COR-L47 (cell line): ENCODE measurements at regions not wholly inside any gene's neighbourhood (a gene's known extent, or its start where the extent isn't known, plus 50 kb on each side); places are given as distances from the start of the nearest gene placed in this dataset.
A peak's percentile ranks its signal among the peaks of the same experiment; 100 is the strongest.

Source experiments
- DNase-seq: peaks from one replicate; lab custom pipeline; 2025; lab: John Stamatoyannopoulos, UW

DNA sequence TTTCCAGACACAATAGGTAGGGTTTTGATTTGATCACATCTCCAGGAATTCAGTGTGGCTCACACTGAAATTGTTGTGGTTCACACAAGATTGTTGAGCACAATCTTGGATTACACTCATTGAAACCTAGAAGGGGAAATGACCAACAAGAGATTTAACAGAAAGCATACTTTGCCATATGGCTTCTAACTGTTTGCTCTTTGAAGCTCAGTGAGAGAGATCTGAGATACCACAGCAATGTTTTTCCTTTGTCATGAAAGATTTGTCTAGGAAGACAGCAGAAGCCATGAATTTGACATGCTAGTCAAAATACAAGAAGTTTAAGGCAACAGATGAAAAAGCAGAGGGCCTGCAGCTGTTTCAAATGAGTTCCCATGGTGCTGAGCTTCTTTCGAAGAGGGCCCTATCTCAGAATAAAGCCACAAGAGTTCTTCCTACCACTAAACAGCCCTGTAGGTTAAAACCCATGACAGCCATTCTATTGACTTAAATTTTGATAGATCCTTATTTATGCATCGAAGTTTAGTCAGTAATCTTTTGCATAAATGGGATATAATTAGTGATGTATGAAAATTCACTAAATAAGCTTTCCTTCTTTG, 650.4 kb downstream of the LTN1 start:
- DNase-seq = no peak

DNA sequence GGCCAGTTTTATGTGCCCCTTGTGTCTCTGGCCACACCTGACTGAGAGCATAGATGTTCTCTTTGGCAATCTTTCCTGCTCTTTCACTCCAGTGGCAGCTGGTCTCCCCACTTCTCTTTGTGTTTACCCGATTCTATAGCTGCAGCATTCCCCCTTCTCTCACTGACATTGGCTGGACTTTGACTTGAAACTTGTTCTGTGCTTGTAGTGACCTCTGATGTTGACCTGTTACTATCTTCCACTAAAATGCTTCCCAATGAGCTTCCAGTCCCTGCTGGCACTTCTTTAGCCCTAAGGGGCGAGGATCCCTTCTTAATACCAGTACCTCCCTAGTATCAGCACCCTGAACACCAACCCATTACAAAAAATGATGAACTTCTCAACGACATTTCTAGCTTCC, 653.3 kb downstream of the LTN1 start:
- DNase-seq = no peak

DNA sequence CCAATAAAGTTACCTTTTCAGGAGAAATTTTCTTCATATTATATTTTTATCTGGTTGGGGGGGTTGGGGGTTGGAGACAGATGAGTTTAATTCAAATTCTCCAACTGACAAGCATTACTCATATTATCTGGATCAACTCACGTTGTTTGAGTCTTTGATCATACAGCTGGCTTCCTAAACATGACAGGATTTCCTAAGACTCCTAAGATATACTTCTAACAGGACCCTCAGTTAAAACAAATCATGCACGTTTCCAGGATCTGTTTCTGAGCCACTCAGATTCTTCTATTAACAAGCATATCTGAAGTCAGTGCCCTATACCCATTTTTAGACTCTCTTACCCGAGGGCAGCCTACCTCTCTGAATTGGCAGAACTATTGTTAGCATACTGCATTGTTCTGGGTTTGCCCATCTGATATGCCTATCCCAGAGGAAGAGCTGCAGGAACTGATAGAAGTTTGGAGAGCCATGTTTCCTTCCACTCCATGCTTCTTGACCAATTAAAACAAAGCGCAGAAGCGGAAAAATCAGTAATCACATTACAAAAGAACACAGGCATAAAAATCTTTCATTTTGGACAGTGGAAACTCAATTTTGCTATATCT, 653.9 kb downstream of the LTN1 start:
- no peak for DNase-seq

DNA sequence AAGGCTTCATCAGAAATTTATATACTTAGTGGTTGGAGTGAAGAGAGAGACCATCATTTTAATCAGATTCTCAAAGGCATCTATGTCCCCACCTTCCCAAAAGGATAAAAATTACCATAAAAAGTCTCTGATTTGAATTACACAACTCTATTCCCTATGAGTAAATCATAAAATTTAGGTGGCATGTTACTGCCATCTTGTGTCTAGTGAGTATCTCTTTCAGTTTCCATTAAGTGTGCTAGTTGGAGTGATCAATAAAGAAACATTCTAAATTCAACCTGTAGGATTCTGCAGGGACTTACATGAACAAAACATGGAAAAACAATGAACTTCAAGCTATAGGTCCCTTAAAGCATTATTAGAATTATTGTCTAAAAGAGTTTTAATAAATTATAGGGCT, 655.4 kb downstream of the LTN1 start:
- peak; percentile 32 for DNase-seq

DNA sequence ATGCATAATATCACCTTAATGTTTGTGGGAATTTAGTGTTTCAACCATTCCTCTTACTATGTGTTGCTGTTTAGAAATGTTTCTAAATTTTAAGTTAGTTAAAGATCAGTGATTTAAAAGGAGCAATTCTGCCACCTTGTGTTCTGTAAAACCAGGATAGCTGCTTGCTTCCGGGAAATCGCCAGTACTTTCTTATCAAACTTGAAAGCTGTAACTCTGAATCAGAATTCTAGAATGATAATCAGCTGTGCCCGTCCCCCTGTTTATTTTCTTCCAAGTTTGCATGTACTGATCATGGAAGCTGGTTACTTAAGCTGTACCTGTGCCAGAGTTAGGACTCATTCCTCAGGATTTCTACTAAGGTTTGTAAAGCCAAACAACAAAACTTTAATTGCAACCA, 656.4 kb downstream of the LTN1 start:
- DNase-seq = peak; percentile 12

DNA sequence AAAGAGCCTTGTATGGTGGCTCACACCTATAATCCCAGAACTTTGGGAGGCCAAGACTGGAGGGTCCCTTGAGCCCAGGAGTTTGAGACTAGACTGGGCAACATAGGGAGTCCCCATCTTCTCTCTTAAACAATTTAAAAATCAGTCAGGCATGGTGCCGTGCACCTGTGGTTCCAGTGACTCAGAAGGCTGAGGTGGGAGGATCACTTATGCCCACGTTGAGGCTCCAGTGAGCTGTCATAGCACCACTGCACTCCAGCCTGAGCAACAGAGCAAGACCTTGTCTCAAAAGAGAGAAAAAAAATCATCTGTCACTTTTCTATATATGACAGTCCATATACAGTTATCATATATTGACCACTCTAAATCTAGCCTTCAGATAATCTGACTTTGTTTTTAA, 658.3 kb downstream of the LTN1 start:
- no peak for DNase-seq

DNA sequence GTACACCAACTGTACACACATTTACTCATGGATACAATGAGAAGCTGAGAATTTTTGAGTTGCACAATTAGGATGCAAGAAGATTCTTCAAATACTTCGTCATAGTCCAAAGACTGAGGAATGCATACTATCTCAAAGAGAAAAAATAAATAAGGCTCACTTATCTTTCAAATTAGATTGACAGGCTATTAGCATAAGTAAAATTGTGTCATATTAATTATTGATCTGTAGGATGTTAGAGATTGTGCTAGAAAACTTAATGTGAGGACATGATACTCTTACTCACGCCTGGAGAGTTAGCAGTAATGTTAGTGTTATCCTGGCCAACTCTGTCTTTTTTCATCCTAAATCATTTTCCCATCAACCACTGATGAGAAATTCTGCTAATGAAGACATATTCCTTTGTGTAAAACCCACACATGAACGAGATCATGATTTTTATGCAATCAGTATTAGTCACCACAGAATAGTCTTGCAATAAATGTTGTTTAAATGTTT, 659.0 kb downstream of the LTN1 start:
- no peak for DNase-seq

DNA sequence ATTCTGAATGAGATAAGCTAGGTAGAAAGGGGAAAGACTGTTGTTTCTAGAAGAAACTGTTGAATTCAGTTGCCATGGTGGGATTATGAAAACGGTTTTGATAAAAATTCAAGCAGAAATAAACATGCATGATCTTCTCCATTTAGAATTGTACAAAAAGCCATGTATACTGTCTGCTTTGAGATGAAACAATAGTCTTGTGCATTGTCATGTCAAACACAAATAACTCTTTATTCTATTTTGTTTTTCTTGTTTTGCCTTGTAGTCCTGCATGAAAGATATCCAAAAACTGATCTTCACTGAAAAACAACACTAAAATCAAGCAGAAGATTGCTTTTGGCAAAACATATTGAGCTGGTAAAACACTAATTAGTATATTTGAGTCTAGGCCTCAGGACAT, 659.9 kb downstream of the LTN1 start:
- no peak for DNase-seq

DNA sequence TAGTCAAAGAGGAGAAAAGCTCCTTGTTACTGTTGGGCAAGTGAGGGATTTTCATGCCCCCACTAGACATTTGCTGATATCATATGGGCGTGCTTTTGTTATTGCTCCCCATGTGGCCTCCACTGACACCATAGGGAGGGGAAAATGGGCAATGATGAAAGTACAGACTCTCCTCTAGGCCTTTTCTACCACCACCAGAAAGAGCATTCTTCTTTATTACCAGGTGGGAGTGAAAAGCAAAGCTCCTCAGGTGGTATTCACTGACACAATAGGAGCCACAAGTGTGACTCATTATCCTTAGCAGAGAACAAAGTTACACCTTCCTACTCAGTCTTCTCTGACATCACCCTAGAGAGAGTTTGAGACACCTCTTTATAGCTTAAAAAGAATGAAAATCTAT, 667.1 kb downstream of the LTN1 start:
- peak; percentile 31 for DNase-seq

DNA sequence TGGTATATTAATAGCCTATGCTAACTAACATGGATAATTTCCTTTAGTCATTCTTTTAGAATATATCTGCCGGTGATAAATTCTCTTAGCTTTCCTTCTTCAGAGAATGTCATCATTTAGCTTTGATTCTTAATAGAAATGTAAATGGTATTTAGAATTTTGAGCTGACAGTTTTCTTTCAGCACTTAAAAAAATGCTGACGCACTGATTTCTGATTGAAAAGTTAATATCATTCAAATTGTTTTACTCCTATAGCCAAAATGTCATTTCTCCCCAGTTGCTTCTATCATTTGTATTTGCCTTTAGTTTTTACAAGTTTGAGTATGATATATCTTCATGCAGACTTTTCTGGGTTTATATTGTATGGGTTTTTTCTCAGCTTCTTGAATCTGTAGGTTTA, 668.0 kb downstream of the LTN1 start:
- DNase-seq = no peak

DNA sequence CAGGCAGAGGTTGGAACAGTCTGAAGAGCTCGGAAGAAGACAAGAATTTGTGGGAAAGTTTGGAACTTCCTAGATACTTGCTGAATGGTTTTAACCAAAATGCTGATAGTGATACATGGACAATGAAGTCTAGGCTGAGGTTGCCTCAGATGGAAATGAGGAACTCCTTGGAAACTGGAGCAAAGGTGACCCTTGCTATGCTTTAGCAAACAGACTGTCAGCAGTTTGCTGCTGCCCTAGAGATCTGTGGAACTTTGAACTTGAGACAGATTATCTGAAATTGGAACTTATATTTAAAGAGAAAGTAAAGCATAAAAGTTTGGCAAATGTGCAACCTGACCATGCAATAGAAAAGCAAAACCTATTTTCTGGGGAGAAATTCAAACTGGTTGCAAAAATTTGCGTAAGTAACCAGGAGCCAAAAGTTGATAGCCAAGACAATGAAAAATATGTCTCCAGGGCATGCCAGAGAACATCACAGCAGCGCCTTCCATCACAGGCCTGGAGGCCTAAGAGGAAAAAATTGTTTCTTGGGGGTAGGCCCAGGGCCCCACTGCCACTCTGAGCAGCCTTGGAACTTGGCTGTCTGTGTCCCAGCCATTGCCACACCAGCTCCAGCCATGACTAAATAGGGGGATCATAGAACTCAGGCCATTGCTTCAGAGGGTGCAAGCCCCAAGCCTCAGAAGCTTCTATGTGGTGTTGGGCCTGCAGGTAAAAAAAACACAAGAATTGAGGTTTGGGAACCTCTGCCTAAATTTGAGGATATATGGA, 675.3 kb downstream of the LTN1 start:
- DNase-seq = no peak

DNA sequence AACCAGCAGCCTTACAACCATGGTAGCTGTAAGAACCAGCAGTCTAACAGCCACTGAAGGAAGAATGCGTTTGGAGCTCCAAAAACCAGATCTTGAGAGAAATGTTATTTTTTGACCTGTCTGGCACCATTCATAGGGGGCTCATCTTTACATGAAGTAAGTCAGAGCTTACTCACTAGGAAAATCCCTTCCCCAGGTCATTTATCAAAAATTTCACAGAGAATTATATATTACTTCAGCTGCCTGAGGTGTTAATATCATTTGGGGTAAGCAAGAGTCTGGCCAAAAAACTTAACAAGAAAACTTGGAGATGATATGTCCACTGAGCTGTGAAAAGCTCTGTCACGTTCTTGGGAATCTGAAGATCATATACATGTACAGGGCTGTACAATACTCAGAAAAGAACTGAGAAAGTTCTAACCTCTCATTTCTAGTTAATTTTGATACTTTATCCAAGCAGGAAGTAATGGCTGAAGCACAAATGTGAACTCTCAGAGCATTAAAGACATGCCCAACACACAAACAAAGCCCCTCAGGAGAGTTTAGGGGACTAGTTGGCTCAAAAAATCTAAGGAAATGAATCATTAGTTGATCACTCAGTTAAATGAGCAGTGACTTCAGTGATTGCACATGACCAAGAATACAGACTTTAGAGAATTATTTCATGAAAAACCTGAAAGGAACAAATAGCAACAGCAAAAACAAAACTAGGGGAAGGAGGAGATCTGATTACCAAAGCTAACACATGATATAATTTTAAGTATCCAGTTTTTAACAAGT, 681.1 kb downstream of the LTN1 start:
- no peak for DNase-seq

DNA sequence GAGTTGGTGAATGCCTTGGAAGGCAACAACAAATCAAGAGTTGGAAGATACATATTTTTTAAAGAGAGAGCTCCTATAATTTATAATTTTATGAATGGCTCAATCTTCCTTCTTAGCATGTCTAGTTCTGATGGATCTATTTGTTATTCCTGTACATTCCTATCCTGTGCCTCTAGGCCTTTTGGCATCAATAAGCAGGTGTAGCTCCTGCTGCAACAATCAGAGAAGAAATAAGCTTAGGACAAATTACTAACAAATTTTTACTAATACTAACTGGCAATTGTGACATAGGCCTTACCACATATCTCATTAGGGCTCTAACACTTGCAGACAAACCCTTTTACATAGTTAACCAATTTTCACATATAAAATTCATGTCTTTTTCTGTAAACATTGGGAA, 682.0 kb downstream of the LTN1 start:
- no peak for DNase-seq

DNA sequence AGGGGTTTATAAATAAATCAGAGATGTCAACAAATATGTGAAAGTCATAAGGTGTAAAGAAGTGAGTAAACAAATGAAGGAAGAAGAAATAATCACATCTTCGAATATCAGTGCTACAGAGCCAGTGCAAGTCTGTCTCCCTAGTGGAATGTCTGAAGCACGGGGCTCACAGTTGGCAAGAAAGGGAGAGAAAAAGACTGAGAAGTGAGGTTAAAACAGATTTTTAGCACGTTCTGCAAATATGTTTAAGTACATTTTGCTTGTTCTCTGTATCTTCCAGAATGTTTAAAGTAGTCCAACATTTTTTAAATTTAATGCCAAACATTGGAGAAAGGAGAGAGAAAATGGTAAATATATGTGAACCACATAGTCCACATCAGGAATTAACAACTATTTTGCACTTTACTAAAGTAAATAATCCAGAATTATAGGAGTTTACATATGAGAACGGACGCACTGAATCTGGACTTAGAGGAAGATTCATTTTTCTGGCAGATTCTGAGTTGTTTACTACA, 682.4 kb downstream of the LTN1 start:
- no peak for DNase-seq

DNA sequence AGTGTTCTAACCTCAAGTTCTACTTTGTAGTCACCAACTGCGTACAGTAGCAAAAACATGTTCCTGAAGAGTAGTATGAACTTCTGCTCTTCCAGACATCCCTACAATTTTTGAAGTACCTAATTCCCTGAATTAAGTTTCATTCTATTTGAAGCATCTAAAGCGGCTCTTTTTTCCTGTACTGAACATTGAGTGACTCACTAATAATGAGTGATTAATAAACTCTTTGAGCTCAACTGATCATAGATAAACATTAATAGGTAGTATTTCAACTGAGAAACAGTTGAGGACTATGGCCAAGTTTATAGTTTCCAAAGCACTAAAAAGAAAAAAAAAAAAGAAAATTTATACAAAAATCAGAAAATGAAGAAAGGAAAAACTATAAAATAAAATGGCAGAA, 683.1 kb downstream of the LTN1 start:
- DNase-seq = no peak

DNA sequence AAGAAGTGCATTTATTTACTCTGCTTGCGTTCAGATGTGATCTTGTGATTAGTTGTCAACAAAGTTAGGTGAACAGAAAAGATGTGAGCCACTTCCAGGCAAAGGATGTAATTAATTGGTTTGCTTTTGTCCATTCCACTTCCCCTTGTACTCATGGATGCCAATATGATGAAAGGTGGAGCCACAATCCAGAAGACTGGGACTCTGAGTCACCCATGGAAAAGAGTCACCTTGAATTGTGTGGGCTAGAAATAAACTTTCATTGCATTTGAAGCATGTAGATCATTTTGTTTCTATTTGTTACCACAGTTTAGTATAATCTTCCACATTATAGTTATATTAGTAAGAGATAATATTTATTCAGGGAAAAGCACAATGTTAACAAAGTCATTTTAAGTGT, 684.2 kb downstream of the LTN1 start:
- no peak for DNase-seq

DNA sequence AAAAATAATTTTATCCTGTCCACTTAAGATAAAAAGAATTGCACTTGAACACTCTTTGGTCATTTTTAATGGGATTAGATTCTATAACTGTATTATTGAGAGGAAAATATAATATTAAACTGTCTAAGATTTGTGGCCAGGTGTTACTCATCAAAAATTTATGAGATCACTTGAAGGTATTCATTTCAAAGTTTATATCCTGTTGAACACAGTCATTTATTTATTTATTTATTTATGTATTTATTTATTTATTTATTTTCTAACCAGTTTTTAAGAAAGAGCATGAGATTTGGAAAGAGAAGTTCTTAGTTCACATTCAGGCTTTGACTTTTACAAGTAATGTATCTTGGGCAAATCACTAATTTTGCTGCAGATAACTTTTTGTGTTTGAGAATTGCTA, 692.7 kb downstream of the LTN1 start:
- no peak for DNase-seq

DNA sequence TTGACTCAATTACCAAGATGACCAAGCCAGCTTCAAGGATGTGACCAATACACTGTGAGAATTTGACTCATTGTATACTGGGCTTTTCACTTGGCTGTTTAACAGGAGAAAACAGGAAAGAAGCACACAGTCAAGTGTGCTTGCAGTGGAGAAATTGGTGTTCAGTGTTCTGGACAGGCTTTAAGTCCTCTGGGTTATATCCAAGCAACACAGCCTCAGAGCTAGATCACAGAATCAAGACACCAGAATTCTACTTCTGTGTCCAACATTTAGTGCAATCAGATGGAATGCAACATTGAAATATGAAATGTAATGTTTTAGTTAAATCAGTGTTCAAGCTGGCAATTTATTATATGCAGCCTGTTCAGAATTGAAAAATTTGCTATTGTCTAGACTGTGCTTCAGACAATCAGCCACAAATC, 694.4 kb downstream of the LTN1 start:
- DNase-seq = no peak

DNA sequence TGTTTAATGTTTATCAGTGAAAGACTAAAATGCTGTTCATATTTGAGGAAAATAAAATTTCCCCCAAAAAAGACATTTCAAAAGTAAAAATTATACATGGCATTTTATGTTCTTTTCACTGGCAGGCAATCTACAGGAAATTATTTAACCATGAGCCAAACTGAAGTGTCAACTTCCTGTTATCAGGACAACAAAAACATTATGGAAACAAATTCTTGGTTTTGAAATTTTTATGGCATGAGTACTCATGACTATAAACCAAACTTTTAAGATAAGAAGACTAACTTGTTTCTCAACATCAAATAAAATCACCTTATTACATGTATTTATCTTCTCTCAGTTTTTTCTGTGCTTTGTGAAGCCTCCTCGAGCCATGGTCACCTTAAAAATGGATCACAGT, 698.6 kb downstream of the LTN1 start:
- DNase-seq = no peak

DNA sequence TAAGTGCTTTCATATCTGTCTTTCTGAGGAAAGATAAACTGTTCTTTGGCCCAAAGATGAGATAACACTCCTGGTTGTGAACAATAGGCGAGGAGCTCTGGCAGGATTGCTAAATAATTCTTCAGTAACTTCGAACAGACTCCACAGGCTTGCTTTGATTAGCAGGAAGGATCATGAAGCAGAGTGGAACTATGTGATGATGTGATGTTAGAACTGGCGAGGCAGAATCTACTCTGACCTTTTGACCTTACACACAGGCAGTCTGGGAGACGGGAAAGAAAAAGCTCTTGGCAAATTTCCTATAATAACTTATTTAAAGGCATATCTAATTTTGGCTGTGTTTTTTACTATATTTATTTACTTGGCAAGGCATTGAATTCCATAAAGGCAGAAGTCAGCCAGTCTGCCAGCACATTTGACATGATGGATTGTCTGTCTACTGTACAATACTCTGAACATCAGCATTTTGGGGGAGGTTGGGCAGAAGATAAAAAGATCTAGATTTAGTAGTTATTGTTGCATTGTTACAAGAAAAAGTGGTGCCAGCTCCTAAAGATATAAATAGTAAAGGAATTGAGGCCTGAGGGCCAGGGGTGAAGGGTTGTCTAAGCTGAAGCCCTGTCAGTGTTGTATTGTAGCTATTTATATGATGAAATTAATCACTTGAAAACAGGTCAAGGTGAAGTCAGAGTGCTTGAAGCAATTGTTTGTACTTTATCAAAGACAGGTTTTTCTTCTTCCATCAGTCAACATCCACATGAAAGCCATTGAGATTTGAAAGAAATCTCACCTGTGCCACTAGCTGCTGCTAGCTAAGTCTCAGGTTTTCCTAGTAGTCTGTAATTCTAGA, 708.8 kb downstream of the LTN1 start:
- DNase-seq = no peak

DNA sequence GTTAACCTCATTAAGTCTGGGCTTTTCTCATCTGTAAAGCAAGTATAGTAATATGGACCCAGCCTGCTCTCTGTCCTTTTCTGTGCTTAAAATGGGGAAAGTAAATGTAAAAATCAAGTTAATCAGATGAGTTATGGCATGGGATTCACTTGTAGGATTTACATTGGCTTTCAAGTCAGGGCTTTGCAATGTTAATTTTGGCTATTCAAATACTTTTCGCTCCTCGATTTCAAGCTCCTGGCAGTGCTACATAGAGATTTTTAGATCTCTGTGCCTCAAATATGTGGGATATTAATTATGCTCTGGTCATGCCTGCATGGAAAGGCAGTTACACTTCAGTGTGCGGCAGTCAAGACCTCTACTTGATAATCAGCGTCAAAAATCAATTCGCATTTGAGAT, 709.8 kb downstream of the LTN1 start:
- no peak for DNase-seq
